Endothelial cell of umbilical vein (primary cell): ENCODE measurements at regions not wholly inside any gene's neighbourhood (a gene's known extent, or its start where the extent isn't known, plus 50 kb on each side); places are given as distances from the start of the nearest gene placed in this dataset.

ENCODE experiments used
- BruUV-seq: library from RNA; stranded (reverse); fragments of 400-500 nt; replicated peaks from 2 replicates; lab custom pipeline; 2021; lab: Mats Ljungman, UMichigan
- CTCF ChIA-PET: fragments of 300-600, 350-600 bp; sonication (Branson Sonifier 250); formaldehyde crosslinking; loops from one replicate; lab custom pipeline; 2021; ENCODE audit warnings: antibody characterized with exemption, inconsistent platforms; lab: Charles Lee
- POLR2A ChIA-PET: fragments of 300-600, 350-600 bp; sonication (Branson Sonifier 250); formaldehyde crosslinking; loops from one replicate; lab custom pipeline; 2021; ENCODE audit warnings: antibody characterized with exemption, inconsistent platforms; lab: Charles Lee
- DNase-seq: peaks from one replicate; pipeline ENCODE4 v3.0.0-alpha.2; 2011; ENCODE audit warnings: low read depth, low spot score
- FAIRE-seq: peaks from 2 replicates; lab custom pipeline; 2011; peaks lifted over from hg19 to GRCh38; lab: Jason Lieb, UNC
- H2AFZ ChIP-seq: 2 replicates; pipeline ENCODE4 v1.6.0; 2012; ENCODE audit warnings: low read depth, low read length, control low read depth, inconsistent platforms
- H3K27ac ChIP-seq: 2 replicates; pipeline ENCODE4 v1.5.1; 2011; ENCODE audit warnings: low read depth, mild to moderate bottlenecking, control low read depth, low read length, moderate library complexity; ENCODE audit not compliant: insufficient read depth
- H3K27me3 ChIP-seq, 2 experiments: 2 replicates each; pipeline versions ENCODE4 v1.6.0 to v1.6.1; 2011; ENCODE audit warnings: low read length in 2 of 2, mixed read lengths in 1 of 2; ENCODE audit not compliant: control insufficient read depth in 2 of 2, insufficient read depth in 2 of 2
- H3K36me3 ChIP-seq, 2 experiments: 2 replicates in 1 of 2; 3 replicates in 1 of 2; pipeline ENCODE4 v1.5.1; 2011; ENCODE audit warnings: low read length in 2 of 2, mild to moderate bottlenecking in 1 of 2, moderate library complexity in 1 of 2; ENCODE audit not compliant: control insufficient read depth in 2 of 2, insufficient read depth in 2 of 2; ENCODE audit errors: extremely low read depth in 1 of 2
- H3K4me1 ChIP-seq: 3 replicates; pipeline ENCODE4 v1.5.1; 2011; ENCODE audit warnings: mild to moderate bottlenecking, low read length; ENCODE audit not compliant: control insufficient read depth, insufficient read depth; ENCODE audit errors: extremely low read depth
- H3K4me2 ChIP-seq: 2 replicates; pipeline ENCODE4 v1.6.1; 2011; ENCODE audit warnings: low read length, control low read depth, mixed read lengths; ENCODE audit not compliant: insufficient read depth
- H3K4me3 ChIP-seq, 3 experiments: fragments of 200-600 bp in 1 of 3; sonication (generic), shearing (Covaris generic) in 1 of 3; replicated peaks in 1 of 3; 2 replicates each; pipeline ENCODE4 v1.5.1; 2011 to 2016; ENCODE audit warnings: control low read depth in 3 of 3, low read length in 3 of 3, mild to moderate bottlenecking in 2 of 3, inconsistent platforms in 1 of 3, low read depth in 1 of 3, moderate library complexity in 1 of 3; ENCODE audit not compliant: insufficient read depth in 1 of 3
- H3K79me2 ChIP-seq: 2 replicates; pipeline ENCODE4 v1.6.0; 2012; ENCODE audit warnings: low read length, inconsistent platforms; ENCODE audit not compliant: control insufficient read depth, insufficient read depth
- H3K9ac ChIP-seq: replicated peaks from 2 replicates; pipeline ENCODE3; 2011; ENCODE audit warnings: low read length, control low read depth; ENCODE audit not compliant: insufficient read depth; ENCODE audit errors: extremely low read depth
- H3K9me1 ChIP-seq: replicated peaks from 3 replicates; pipeline ENCODE4 v1.6.0; 2011; ENCODE audit warnings: mild to moderate bottlenecking, low read length; ENCODE audit not compliant: control insufficient read depth, insufficient read depth; ENCODE audit errors: extremely low read depth
- H3K9me3 ChIP-seq: replicated peaks from 2 replicates; pipeline ENCODE4 v1.5.1; 2012; ENCODE audit warnings: low read length, inconsistent platforms; ENCODE audit not compliant: control insufficient read depth, insufficient read depth
- H4K20me1 ChIP-seq: replicated peaks from 2 replicates; pipeline ENCODE3; 2011; ENCODE audit warnings: mild to moderate bottlenecking, low read length; ENCODE audit not compliant: control insufficient read depth, insufficient read depth; ENCODE audit errors: extremely low read depth
- EZH2 ChIP-seq: IDR thresholded peaks from 2 replicates; pipeline ENCODE4 v1.6.1; 2012; ENCODE audit warnings: borderline replicate concordance, low read depth, mild to moderate bottlenecking, moderate library complexity, low read length, inconsistent platforms; ENCODE audit not compliant: severe bottlenecking
- FOS ChIP-seq: IDR thresholded peaks from 2 replicates; pipeline ENCODE4 v1.6.1; 2011; ENCODE audit warnings: mild to moderate bottlenecking, low read length, moderate library complexity, borderline replicate concordance; ENCODE audit not compliant: insufficient read depth
- GATA2 ChIP-seq: IDR thresholded peaks from 2 replicates; pipeline ENCODE4 v1.7.0; 2011; ENCODE audit warnings: low read depth, mild to moderate bottlenecking, moderate library complexity, mixed read lengths, low read length; ENCODE audit not compliant: insufficient read length, insufficient read depth
- JUN ChIP-seq: IDR thresholded peaks from 2 replicates; pipeline ENCODE4 v1.6.1; 2011; ENCODE audit warnings: borderline replicate concordance, low read depth; ENCODE audit not compliant: insufficient read length, insufficient read depth
- MYC ChIP-seq: IDR thresholded peaks from one replicate; pipeline ENCODE4 v1.6.1; 2011; ENCODE audit warnings: mild to moderate bottlenecking, low read depth, low read length
- POLR2A ChIP-seq: IDR thresholded peaks from 2 replicates; pipeline ENCODE4 v1.6.1; 2012; ENCODE audit warnings: low read depth, mild to moderate bottlenecking, control low read depth, low read length
- POLR2AphosphoS5 ChIP-seq: IDR thresholded peaks from 2 replicates; pipeline ENCODE4 v1.6.1; 2012; ENCODE audit warnings: low read depth, mild to moderate bottlenecking, control low read depth, low read length, moderate library complexity; ENCODE audit not compliant: insufficient read depth
- dilution Hi-C: fragments of 300-500 bp; cut with MboI; formaldehyde crosslinking; loops from one replicate; pipeline ENCODE4 v1.15.0; 2019; ENCODE audit warnings: low sequenced_read_pairs; ENCODE audit not compliant: extremely low pct_ligation_motif_present
- intact Hi-C: fragments of 100-400 bp; cut with micrococcal nuclease; formaldehyde crosslinking; loops from one replicate; pipeline ENCODE4 v1.10.0; 2022
- TF ChIP-seq, protein P1 (sequence below): IDR thresholded peaks from 2 replicates; pipeline ENCODE4 v1.6.1; 2011; ENCODE audit not compliant: insufficient read depth, insufficient read length
- TF ChIP-seq, protein P2 (sequence below), 2 donors: IDR thresholded peaks; 1 replicate in 1 of 2; 2 replicates in 1 of 2; pipeline ENCODE4 v1.5.1; 2011; ENCODE audit warnings: low read length in 2 of 2, mild to moderate bottlenecking in 2 of 2, moderate library complexity in 2 of 2, control low read depth in 1 of 2, inconsistent platforms in 1 of 2, low read depth in 1 of 2; ENCODE audit not compliant: insufficient read depth in 1 of 2; ENCODE audit errors: extremely low read depth in 1 of 2

DNA sequence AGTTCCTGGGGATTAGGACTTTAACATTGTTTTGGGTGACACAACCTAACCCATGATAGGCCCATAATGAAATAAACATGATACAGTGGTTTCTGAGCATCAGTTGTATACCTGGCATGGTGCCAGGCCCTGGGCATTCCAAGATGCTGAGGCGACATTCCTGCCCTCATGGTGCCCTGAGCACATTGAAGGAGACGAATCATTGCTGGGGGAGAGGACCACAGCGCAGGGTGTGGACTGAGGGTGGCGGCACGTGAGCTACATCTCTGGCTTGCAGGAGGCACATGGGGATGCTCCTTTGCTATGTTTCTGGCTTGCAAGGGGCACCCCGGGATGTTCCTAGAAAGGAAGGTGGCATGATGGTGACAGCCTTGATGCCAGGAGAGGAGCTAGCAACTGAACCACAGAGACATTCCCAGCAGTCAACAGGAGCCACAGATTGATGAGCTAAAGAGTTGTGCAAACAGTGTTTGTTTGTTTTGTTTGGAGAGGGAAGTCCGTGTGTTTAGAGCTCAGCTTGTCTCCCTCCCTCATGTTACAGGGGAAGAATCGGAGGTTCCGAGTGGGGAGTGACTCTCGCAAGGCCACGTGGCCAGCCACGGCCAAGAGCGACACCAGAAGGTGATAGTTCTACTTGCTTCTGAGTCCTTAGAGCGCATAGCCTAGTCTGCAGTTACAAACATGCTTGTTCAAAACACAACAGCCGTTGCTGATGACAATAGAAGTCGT is 106.4 kb downstream of the MIAT start:
- POLR2A ChIA-PET = no interaction called here
- intact Hi-C loops (no loop called here), dilution Hi-C loops (no loop called here)
- Histone ChIP-seq H2AFZ (no peak overlapping the region), H3K36me3 (no peaks in the 10 kb centered on the region), H4K20me1 (no peaks in the 10 kb centered on the region), H3K9me1 (no peaks in the 10 kb centered on the region), H3K4me1 (no peaks in the 10 kb centered on the region), H3K27ac (no peak overlapping the region), H3K4me2 (no peak overlapping the region), H3K4me3 (no peak overlapping the region), H3K9ac (no peak overlapping the region), H3K79me2 (no peaks in the 10 kb centered on the region), H3K9me3 (no peaks in the 10 kb centered on the region), H3K27me3 (no peaks in the 10 kb centered on the region)
- no peak for TF ChIP-seq EZH2
- DNase-seq (no peak), FAIRE-seq (no peak)
- CTCF ChIA-PET = no interaction called here
- no TSS peak for BruUV-seq

DNA sequence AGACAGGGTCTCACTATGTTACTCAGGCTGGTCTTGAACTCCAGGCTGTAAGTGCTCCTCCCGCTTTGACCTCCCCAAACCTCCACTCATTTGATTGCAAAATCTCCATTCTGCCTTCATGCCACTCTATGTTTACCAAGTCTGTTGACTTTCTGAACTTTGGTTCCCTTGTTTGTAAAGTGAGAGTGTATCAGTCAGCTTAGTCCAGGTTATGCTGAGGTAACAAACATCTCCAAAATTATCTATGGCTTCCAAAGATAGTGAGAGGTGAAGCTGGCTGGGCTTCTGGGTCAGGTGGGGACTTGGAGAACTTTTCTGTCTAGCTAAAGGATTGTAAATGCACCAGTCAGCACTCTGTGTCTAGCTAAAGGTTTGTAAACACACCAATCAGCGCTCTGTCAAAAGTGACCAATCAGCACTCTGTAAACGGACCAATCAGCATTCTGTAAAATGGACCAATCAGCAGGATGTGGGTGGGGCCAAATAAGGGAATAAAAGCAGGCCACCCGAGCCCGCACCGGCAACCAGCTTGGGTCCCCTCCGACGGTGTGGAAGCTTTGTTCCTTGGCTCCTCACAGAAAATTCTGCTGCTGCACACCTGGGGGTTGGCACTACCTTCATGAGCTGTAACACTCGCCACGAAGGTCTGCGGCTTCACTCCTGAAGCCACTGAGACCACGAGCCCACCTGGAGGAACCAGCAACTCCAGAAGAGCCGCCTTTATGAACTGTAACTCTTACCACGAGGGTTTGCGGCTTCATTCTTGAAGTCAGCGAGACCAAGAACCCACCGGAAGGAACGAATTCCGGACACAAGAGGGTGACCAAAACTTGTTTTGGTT is 109.3 kb downstream of the MIAT start:
- H3K9me3 ChIP-seq = no peaks in the 10 kb centered on the region
- no peaks in the 10 kb centered on the region for H4K20me1 ChIP-seq
- H2AFZ ChIP-seq = no peak overlapping the region
- dilution Hi-C loops (no loop called here), intact Hi-C loops (no loop called here)
- no peaks in the 10 kb centered on the region for H3K4me1 ChIP-seq
- H3K79me2 ChIP-seq = no peaks in the 10 kb centered on the region
- no peak for DNase-seq
- no peaks in the 10 kb centered on the region for H3K36me3 ChIP-seq
- TF ChIP-seq, protein P1, sequence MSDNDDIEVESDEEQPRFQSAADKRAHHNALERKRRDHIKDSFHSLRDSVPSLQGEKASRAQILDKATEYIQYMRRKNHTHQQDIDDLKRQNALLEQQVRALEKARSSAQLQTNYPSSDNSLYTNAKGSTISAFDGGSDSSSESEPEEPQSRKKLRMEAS = no peak
- TF ChIP-seq, protein P2, sequence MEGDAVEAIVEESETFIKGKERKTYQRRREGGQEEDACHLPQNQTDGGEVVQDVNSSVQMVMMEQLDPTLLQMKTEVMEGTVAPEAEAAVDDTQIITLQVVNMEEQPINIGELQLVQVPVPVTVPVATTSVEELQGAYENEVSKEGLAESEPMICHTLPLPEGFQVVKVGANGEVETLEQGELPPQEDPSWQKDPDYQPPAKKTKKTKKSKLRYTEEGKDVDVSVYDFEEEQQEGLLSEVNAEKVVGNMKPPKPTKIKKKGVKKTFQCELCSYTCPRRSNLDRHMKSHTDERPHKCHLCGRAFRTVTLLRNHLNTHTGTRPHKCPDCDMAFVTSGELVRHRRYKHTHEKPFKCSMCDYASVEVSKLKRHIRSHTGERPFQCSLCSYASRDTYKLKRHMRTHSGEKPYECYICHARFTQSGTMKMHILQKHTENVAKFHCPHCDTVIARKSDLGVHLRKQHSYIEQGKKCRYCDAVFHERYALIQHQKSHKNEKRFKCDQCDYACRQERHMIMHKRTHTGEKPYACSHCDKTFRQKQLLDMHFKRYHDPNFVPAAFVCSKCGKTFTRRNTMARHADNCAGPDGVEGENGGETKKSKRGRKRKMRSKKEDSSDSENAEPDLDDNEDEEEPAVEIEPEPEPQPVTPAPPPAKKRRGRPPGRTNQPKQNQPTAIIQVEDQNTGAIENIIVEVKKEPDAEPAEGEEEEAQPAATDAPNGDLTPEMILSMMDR (IDR thresholded peaks at IDR 0.05; ENCODE audit: extremely low read depth in 1 of 2, insufficient read depth in 1 of 2, low read depth in 1 of 2, low read length in 2 of 2) = no peak
- TF ChIP-seq EZH2 = no peak
- TF ChIP-seq JUN = no peak
- TF ChIP-seq MYC = no peak
- no peak for TF ChIP-seq POLR2A
- no peak for TF ChIP-seq POLR2AphosphoS5
- TF ChIP-seq FOS = no peak
- TF ChIP-seq GATA2 = no peak
- no peak overlapping the region for H3K4me2 ChIP-seq
- no peak overlapping the region for H3K4me3 ChIP-seq
- H3K27ac ChIP-seq = no peak overlapping the region
- no peak for FAIRE-seq
- H3K9me1 ChIP-seq = no peaks in the 10 kb centered on the region
- H3K27me3 ChIP-seq = no peaks in the 10 kb centered on the region
- ChIA-PET POLR2A (no interaction called here), CTCF (no interaction called here)
- no peak overlapping the region for H3K9ac ChIP-seq
- BruUV-seq = no TSS peak
